ENCODE measurements at regions not wholly inside any gene's neighbourhood (a gene's known extent, or its start where the extent isn't known, plus 50 kb on each side); places are given as distances from the start of the nearest gene placed in this dataset.
"Not testable (repeated sequence)": the region's sequence is repeated elsewhere in the genome, so short reads cannot be mapped to it uniquely, and the experiment has no call there.

- not testable (repeated sequence) for DNase-seq (ENCODE audit: low spot score)
Measured at GRCh38 chr6:11452106-11452505, 85.4 kb upstream of the TMEM170B start.

GRCh38 chr6:11450037-11450436, 87.5 kb upstream of the TMEM170B start:
- DNase-seq (ENCODE audit: low spot score), result no peak

GRCh38 chr6:11449408-11449807, 88.1 kb upstream of the TMEM170B start:
- DNase-seq (ENCODE audit: low spot score), result no peak

GRCh38 chr6:11448038-11448437, 89.5 kb upstream of the TMEM170B start:
- no peak for DNase-seq (ENCODE audit: low spot score)

GRCh38 chr6:11447265-11447664, 90.3 kb upstream of the TMEM170B start:
- DNase-seq (ENCODE audit: low spot score), result no peak

GRCh38 chr6:11445146-11445545, 92.4 kb upstream of the TMEM170B start:
- DNase-seq (ENCODE audit: low spot score), result no peak

- DNase-seq (ENCODE audit: low spot score), result not testable (repeated sequence)
Measured at GRCh38 chr6:11443125-11443524, 94.4 kb upstream of the TMEM170B start.

GRCh38 chr6:11442495-11442894, 95.1 kb upstream of the TMEM170B start:
- no peak for DNase-seq (ENCODE audit: low spot score)

- no peak for DNase-seq (ENCODE audit: low spot score)
Measured at GRCh38 chr6:11439876-11440275, 97.7 kb upstream of the TMEM170B start.

GRCh38 chr6:11439017-11439420, 98.5 kb upstream of the TMEM170B start:
- no peak for DNase-seq (ENCODE audit: low spot score)

- DNase-seq (ENCODE audit: low spot score), result no peak
Measured at GRCh38 chr6:11437824-11438459, 99.6 kb upstream of the TMEM170B start.

- DNase-seq (ENCODE audit: low spot score), result no peak
Measured at GRCh38 chr6:11436508-11437096, 100.9 kb upstream of the TMEM170B start.

- peak; percentile 38 for DNase-seq (ENCODE audit: low spot score)
Measured at GRCh38 chr6:11434565-11435326, 102.8 kb upstream of the TMEM170B start.

- DNase-seq (ENCODE audit: low spot score), result no peak
Measured at GRCh38 chr6:11433860-11434259, 103.7 kb upstream of the TMEM170B start.

GRCh38 chr6:11432713-11433450, 104.7 kb upstream of the TMEM170B start:
- DNase-seq (ENCODE audit: low spot score), result peak; percentile 52

GRCh38 chr6:11432091-11432490, 105.5 kb upstream of the TMEM170B start:
- no peak for DNase-seq (ENCODE audit: low spot score)

- DNase-seq (ENCODE audit: low spot score), result no peak
Measured at GRCh38 chr6:11431455-11431937, 106.1 kb upstream of the TMEM170B start.

- no peak for DNase-seq (ENCODE audit: low spot score)
Measured at GRCh38 chr6:11430036-11430435, 107.5 kb upstream of the TMEM170B start.

- DNase-seq (ENCODE audit: low spot score), result no peak
Measured at GRCh38 chr6:11429577-11429976, 108.0 kb upstream of the TMEM170B start.

GRCh38 chr6:11428895-11429294, 108.7 kb upstream of the TMEM170B start:
- DNase-seq (ENCODE audit: low spot score), result no peak

GRCh38 chr6:11428371-11428770, 109.2 kb upstream of the TMEM170B start:
- no peak for DNase-seq (ENCODE audit: low spot score)

- DNase-seq (ENCODE audit: low spot score), result no peak
Measured at GRCh38 chr6:11427723-11428245, 109.8 kb upstream of the TMEM170B start.

All from LoVo (cell line).